PC-3 (cell line): ENCODE measurements at regions not wholly inside any gene's neighbourhood (a gene's known extent, or its start where the extent isn't known, plus 50 kb on each side); places are given as distances from the start of the nearest gene placed in this dataset.

ENCODE experiments used
- ATAC-seq: fragments of 200-7000 bp; cut with Tn5 transposase; 2 replicates; pipeline ENCODE4 v1.9.1; 2020; ENCODE audit warnings: mild to moderate bottlenecking, moderate library complexity
- BruUV-seq: library from RNA; stranded (reverse); fragments of 400-500 nt; replicated peaks from 2 replicates; lab custom pipeline; 2021; lab: Mats Ljungman, UMichigan
- CTCF ChIA-PET: fragments of 300-600 bp; sonication (Branson Sonifier 250); formaldehyde crosslinking; loops from one replicate; lab custom pipeline; 2022; ENCODE audit warnings: antibody characterized with exemption; lab: Charles Lee
- POLR2A ChIA-PET: fragments of 300-600 bp; sonication (Branson Sonifier 250); formaldehyde crosslinking; loops from one replicate; lab custom pipeline; 2022; ENCODE audit warnings: antibody characterized with exemption; ENCODE audit not compliant: unreplicated experiment; lab: Charles Lee
- DNase-seq: peaks from one replicate; pipeline ENCODE4 v3.0.0-alpha.2; 2015
- H2AFZ ChIP-seq: fragments of 300-600 bp; sonication (generic); 2 replicates; pipeline ENCODE4 v1.6.0; 2016; ENCODE audit warnings: antibody characterized with exemption, low read length
- H3F3A ChIP-seq: fragments of 300-600 bp; sonication (generic); one replicate; pipeline ENCODE4 v1.6.0; 2017; ENCODE audit warnings: antibody characterized with exemption, low read length, control low read depth, mild to moderate bottlenecking; ENCODE audit not compliant: unreplicated experiment
- H3K27ac ChIP-seq: fragments of 300-600 bp; sonication (generic); 2 replicates; pipeline ENCODE4 v1.5.1; 2016; ENCODE audit warnings: mild to moderate bottlenecking, low read length
- H3K27me3 ChIP-seq: fragments of 300-600 bp; sonication (generic); 2 replicates; pipeline ENCODE4 v1.6.1; 2016; ENCODE audit warnings: low read length, mixed read lengths
- H3K36me3 ChIP-seq: fragments of 300-600 bp; sonication (generic); 2 replicates; pipeline ENCODE4 v1.6.1; 2016; ENCODE audit warnings: low read depth, mixed run types, low read length, mixed read lengths
- H3K4me1 ChIP-seq: fragments of 300-600 bp; sonication (generic); 2 replicates; pipeline ENCODE4 v1.5.1; 2016; ENCODE audit warnings: low read length; ENCODE audit not compliant: insufficient read depth
- H3K4me2 ChIP-seq: fragments of 300-600 bp; sonication (generic); 2 replicates; pipeline ENCODE4 v1.6.0; 2016; ENCODE audit warnings: low read length
- H3K4me3 ChIP-seq: fragments of 300-600 bp; sonication (generic); 2 replicates; pipeline ENCODE4 v1.5.1; 2016; ENCODE audit warnings: mild to moderate bottlenecking, low read length, mixed read lengths
- H3K79me2 ChIP-seq: fragments of 300-600 bp; sonication (generic); 2 replicates; pipeline ENCODE4 v1.6.1; 2017; ENCODE audit warnings: low read length, mixed read lengths
- H3K9ac ChIP-seq: fragments of 300-600 bp; sonication (generic); 2 replicates; pipeline ENCODE4 v1.6.0; 2016; ENCODE audit warnings: mild to moderate bottlenecking, low read length
- H3K9me2 ChIP-seq: fragments of 300-600 bp; sonication (generic); replicated peaks from 2 replicates; pipeline ENCODE4 v1.6.1; 2016; ENCODE audit warnings: mixed run types, low read length, mixed read lengths
- H3K9me3 ChIP-seq: fragments of 300-600 bp; sonication (generic); 2 replicates; pipeline ENCODE4 v1.6.1; 2016; ENCODE audit warnings: low read length, mixed read lengths
- H4K20me1 ChIP-seq: fragments of 300-600 bp; sonication (generic); 2 replicates; pipeline ENCODE4 v1.6.1; 2016; ENCODE audit warnings: low read length, mixed read lengths
- EZH2 ChIP-seq: fragments of 300-600 bp; sonication (generic); IDR thresholded peaks from one replicate; pipeline ENCODE4 v1.6.1; 2017; ENCODE audit warnings: antibody characterized with exemption, mild to moderate bottlenecking, low read length; ENCODE audit not compliant: unreplicated experiment
- EZH2phosphoT487 ChIP-seq: fragments of 300-600 bp; sonication (generic); IDR thresholded peaks from 2 replicates; pipeline ENCODE4 v1.6.1; 2018; ENCODE audit warnings: mild to moderate bottlenecking, antibody characterized with exemption, low read length, borderline replicate concordance
- intact Hi-C: fragments of 100-400 bp; cut with micrococcal nuclease; formaldehyde crosslinking; loops from 2 replicates; pipeline ENCODE4 v1.9.0; 2023
- TF ChIP-seq, protein P1 (sequence below): fragments of 300-600 bp; sonication (generic); conservative IDR thresholded peaks from 2 replicates; pipeline ENCODE4 v1.5.1; 2017; ENCODE audit warnings: antibody characterized with exemption, low read depth, mild to moderate bottlenecking, low read length

DNA sequence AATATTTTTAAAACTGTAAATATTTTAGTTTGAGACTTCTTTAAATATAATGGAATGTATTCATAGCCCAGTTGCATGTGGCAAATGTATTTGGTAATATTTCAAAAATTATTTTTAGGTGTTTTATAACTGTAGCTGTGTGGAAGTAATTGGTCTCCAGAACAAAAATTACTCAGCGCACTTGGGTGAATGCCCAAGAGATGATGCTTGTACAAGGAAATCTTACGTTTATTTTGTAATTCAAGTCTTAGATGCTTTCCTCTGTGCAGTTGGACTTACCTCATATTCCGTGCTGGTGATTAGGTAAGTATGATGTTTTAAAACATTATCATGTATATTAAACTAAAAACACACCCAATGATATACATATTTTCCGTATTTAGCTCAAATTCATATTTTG lies 76.7 kb upstream of the SLCO1B1 start:
- ChIA-PET CTCF (no interaction called here), POLR2A (no interaction called here)
- Histone ChIP-seq H3K4me1 (no peaks in the 10 kb centered on the region), H3K27me3 (no peaks in the 10 kb centered on the region), H3K27ac (no peak overlapping the region), H2AFZ (no peak overlapping the region), H3K4me3 (no peak overlapping the region), H3K9me2 (no peaks in the 10 kb centered on the region), H3K4me2 (no peak overlapping the region), H3F3A (no peaks in the 10 kb centered on the region), H3K9me3 (no peaks in the 10 kb centered on the region), H3K36me3 (no peaks in the 10 kb centered on the region), H3K9ac (no peak overlapping the region), H3K79me2 (no peaks in the 10 kb centered on the region), H4K20me1 (no peaks in the 10 kb centered on the region)
- DNase-seq (peak; percentile 64), ATAC-seq (peak; percentile 60)
- intact Hi-C loops: no loop called here
- BruUV-seq: no TSS peak
- no peak for TF ChIP-seq EZH2
- TF ChIP-seq, protein P1, sequence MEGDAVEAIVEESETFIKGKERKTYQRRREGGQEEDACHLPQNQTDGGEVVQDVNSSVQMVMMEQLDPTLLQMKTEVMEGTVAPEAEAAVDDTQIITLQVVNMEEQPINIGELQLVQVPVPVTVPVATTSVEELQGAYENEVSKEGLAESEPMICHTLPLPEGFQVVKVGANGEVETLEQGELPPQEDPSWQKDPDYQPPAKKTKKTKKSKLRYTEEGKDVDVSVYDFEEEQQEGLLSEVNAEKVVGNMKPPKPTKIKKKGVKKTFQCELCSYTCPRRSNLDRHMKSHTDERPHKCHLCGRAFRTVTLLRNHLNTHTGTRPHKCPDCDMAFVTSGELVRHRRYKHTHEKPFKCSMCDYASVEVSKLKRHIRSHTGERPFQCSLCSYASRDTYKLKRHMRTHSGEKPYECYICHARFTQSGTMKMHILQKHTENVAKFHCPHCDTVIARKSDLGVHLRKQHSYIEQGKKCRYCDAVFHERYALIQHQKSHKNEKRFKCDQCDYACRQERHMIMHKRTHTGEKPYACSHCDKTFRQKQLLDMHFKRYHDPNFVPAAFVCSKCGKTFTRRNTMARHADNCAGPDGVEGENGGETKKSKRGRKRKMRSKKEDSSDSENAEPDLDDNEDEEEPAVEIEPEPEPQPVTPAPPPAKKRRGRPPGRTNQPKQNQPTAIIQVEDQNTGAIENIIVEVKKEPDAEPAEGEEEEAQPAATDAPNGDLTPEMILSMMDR: no peak
- TF ChIP-seq EZH2phosphoT487: no peak

- no peaks in the 10 kb centered on the region for H3K27me3 ChIP-seq
- no peaks in the 10 kb centered on the region for H3K36me3 ChIP-seq
- no peaks in the 10 kb centered on the region for H3F3A ChIP-seq
- H3K27ac ChIP-seq: no peak overlapping the region
- no peaks in the 10 kb centered on the region for H3K79me2 ChIP-seq
- no peaks in the 10 kb centered on the region for H4K20me1 ChIP-seq
- ATAC-seq (peak; percentile 64), DNase-seq (peak; percentile 50)
- CTCF ChIA-PET: interaction anchor here (0.5 to 0.7 kb wide), 2 partner anchors 12 to 353 kb away, joined by 3 read pairs; no protein-coding TSS in a partner anchor
- H3K9me2 ChIP-seq: no peaks in the 10 kb centered on the region
- H3K9ac ChIP-seq: no peak overlapping the region
- BruUV-seq: no TSS peak
- H3K4me1 ChIP-seq: no peaks in the 10 kb centered on the region
- no peaks in the 10 kb centered on the region for H3K9me3 ChIP-seq
- no peak overlapping the region for H3K4me2 ChIP-seq
- intact Hi-C loops: loop anchor here (2.0 to 10.0 kb wide), 4 partner anchors 99 to 334 kb away; no protein-coding TSS in a partner anchor
- TF ChIP-seq, protein P1: peak; percentile 54
- no peak for TF ChIP-seq EZH2phosphoT487
- no peak overlapping the region for H2AFZ ChIP-seq
- POLR2A ChIA-PET: no interaction called here
- no peak overlapping the region for H3K4me3 ChIP-seq
These were observed 65.1 kb upstream of the SLCO1B1 start for GRCh38 chr12:21065845-21066244.

DNA sequence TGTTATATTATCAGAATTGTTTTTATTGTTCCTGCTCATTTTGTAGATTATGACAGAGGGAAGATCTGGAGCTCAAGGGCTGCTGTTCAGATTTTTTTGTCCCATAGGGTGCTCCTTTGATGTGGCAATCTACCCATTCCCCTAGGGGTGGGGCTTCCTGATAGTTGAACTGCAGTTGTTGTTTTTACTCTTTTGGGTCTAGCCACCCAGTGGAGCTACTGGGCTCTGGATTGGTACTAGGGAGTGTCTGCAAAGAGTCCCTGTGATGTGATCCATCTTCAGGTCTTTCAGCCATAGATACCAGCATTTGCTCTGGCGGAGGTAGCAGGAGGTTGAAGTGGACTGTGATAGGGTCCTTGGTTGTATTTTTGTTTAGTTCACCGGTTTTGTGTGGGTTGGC lies 57.9 kb upstream of the SLCO1B1 start:
- ATAC-seq (no peak), DNase-seq (no peak)
- CTCF ChIA-PET: no interaction called here
- Histone ChIP-seq H3K4me3 (no peak overlapping the region), H3K9me2 (no peaks in the 10 kb centered on the region), H3K4me2 (no peak overlapping the region), H3F3A (no peaks in the 10 kb centered on the region), H3K79me2 (no peaks in the 10 kb centered on the region), H3K27ac (peak overlapping the region; percentile 51), H3K27me3 (no peaks in the 10 kb centered on the region), H3K9ac (no peak overlapping the region), H3K36me3 (no peaks in the 10 kb centered on the region), H3K9me3 (no peaks in the 10 kb centered on the region), H2AFZ (no peak overlapping the region), H3K4me1 (no peaks in the 10 kb centered on the region), H4K20me1 (no peaks in the 10 kb centered on the region)
- POLR2A ChIA-PET: no interaction called here
- intact Hi-C loops: no loop called here
- BruUV-seq: no TSS peak
- TF ChIP-seq EZH2: no peak
